Transverse colon (tissue), 3 donors: ENCODE measurements at regions not wholly inside any gene's neighbourhood (a gene's known extent, or its start where the extent isn't known, plus 50 kb on each side); places are given as distances from the start of the nearest gene placed in this dataset.

ENCODE experiments used
- EP300 ChIP-seq: sonication (generic); formaldehyde crosslinking; IDR thresholded peaks from one replicate; pipeline ENCODE4 v1.6.1; 2017; ENCODE audit warnings: antibody characterized with exemption, low read depth
- POLR2A ChIP-seq: fragments of 450-650 bp; IDR thresholded peaks from one replicate; pipeline ENCODE4 v1.6.1; 2016; ENCODE audit warnings: antibody characterized with exemption, mild to moderate bottlenecking, moderate library complexity
- TF ChIP-seq, protein P1 (sequence below), 5 experiments: fragments of 200-600 bp in 3 of 5; fragments of 450-650 bp in 2 of 5; sonication (generic) in 3 of 5; IDR thresholded peaks; 1 replicate in 2 of 5; 2 replicates in 3 of 5; pipeline ENCODE4 v1.5.1; 2016 to 2017; ENCODE audit warnings: antibody characterized with exemption in 5 of 5, inconsistent platforms in 3 of 5, mild to moderate bottlenecking in 2 of 5, moderate library complexity in 1 of 5

DNA sequence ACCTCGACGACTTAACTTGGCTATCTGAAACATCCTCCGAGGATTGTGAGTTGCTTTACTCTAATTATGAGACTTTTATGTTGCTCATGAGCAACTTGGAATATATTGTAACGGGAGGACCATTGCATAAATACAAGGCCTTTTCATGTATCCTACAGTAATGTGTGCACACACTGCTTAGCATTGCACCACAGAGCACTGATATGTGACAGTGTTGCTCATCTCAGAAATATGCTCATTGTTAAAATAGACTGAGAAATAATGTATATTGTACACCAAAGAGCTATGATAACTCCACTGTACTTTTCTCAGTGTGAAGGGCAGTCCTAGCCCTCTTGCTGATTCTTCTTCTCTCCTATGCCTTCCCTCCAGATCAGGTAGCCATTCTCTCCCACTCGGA is 102.8 kb upstream of the CDK13 start:
- TF ChIP-seq, protein P1, sequence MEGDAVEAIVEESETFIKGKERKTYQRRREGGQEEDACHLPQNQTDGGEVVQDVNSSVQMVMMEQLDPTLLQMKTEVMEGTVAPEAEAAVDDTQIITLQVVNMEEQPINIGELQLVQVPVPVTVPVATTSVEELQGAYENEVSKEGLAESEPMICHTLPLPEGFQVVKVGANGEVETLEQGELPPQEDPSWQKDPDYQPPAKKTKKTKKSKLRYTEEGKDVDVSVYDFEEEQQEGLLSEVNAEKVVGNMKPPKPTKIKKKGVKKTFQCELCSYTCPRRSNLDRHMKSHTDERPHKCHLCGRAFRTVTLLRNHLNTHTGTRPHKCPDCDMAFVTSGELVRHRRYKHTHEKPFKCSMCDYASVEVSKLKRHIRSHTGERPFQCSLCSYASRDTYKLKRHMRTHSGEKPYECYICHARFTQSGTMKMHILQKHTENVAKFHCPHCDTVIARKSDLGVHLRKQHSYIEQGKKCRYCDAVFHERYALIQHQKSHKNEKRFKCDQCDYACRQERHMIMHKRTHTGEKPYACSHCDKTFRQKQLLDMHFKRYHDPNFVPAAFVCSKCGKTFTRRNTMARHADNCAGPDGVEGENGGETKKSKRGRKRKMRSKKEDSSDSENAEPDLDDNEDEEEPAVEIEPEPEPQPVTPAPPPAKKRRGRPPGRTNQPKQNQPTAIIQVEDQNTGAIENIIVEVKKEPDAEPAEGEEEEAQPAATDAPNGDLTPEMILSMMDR (IDR thresholded peaks at IDR 0.05), result no peak
- no peak for TF ChIP-seq EP300
- no peak for TF ChIP-seq POLR2A
